Amygdala (tissue), 56 donors: ENCODE measurements at regions not wholly inside any gene's neighbourhood (a gene's known extent, or its start where the extent isn't known, plus 50 kb on each side); places are given as distances from the start of the nearest gene placed in this dataset.

Source experiments
- DNase-seq, 56 donors: peaks; one replicate each; lab custom pipeline; 2025; lab: John Stamatoyannopoulos, UW

DNA sequence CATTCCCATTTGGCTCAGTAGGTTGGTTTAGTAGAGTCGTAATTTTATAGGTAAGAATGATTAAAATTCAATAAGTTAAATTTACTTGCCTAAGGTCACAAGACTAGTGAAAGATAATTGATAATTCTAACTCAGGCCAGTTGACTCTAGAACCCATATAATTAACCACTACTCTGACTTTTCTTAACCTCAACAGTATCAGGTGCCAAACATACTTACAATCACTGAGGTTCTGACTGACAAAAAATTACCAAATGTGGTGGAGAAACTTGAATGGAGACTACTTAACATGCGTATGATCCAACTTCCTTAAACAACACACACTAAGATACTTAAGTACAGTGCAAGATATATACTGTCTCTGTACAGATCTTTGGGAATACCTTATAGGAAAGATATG is 667.3 kb upstream of the SORCS1 start:
- DNase-seq, result no peak

DNA sequence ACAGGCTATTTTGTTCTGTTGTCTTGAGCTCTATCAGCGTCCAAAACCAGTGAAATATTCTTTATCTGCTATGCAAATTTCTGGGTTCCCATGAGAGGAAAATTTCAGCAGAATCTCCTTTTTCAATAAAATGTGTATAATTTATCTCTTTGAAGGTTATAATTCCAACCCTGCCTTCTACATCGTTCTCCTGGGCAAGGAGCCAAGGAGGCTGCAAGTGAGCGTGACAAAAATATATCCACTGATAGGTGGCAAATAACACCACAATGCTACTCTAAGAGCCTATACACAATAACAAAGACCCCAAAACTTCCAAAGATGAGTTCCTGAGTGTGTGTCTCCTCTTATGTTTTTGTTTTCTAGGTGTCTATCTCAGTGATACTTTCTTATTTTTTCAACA is 664.7 kb upstream of the SORCS1 start:
- DNase-seq, result no peak

DNA sequence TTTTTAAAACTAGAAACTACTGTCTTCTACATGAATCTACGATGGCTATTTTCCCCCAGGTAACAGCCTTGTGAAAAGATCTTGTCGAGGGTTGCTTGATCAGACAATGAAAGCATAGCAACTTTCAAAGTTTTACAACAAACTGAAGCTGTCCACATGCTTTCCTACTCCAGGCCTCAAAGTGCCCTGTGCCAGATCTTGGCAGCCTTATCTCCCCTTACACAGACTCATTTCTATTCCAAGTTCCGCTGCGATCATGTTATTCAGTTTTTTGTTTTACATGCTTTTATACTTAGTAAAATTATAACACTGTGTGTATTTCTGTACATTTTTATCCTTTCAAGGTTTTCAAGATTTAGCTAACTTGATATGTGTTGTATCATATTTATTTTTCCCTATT is 661.7 kb upstream of the SORCS1 start:
- no peak for DNase-seq

DNA sequence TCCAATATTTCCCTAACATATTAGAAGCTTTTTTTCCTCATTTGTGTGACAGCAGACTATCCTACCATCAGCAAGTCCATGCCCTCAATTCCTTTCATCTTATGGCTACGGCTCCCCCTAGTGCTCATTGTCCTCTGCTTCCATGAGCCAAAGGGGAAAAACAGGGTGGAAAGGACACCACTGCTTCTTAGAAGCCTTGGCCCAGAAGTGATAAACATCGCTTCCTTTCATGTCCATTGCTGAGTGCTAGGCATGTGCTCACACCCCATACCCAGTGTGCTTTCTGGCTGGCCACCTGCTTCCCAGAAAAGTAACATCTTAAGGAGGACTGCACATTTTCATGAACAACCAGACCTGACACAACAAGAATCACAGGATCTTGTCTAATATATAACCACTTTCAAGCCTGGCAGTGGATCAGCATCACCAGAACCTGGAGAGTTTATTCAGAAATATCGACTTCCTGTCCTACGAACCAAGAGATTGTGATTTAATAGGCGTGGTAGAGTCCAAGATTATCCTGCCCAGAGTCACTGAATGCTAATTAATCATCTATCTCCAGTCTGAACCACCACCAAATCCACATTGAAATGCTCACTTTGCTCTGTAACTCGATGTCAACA is 650.5 kb upstream of the SORCS1 start:
- peak in 30 of 56 donors; percentile 0 to 68 (median 7) for DNase-seq

DNA sequence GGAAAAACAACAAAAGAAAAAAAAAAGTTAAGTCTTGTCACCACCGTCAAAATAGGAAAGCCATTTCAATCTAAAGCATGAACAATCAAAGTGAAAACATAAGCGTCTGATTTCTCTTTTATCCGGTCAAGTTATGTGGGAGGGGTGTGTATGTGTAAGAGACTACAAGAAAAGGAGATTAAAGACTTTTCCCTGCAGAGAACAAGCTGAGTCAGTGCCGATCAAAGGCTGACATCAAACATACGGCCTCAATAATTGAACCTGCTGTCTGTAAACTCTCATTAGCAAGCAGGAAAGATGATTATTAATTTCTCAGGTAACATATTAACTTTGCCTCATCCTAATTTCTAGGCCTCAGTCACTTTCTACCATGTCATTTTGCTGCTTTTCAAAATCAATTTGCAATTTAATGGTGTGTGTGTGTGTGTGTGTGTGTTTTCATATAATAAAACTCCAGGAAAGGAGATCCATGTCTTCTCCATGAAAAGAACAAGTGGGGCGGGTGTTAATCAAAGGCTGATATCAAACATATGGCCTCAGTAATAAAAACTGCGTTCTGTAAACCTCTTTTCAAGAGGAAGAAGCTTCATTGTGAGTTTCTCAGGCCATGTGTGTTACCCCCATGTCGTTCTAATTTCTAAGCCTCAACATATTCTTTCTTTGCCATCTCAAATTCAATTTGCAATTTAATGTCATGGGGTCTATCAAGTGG is 649.1 kb upstream of the SORCS1 start:
- DNase-seq, result no peak

DNA sequence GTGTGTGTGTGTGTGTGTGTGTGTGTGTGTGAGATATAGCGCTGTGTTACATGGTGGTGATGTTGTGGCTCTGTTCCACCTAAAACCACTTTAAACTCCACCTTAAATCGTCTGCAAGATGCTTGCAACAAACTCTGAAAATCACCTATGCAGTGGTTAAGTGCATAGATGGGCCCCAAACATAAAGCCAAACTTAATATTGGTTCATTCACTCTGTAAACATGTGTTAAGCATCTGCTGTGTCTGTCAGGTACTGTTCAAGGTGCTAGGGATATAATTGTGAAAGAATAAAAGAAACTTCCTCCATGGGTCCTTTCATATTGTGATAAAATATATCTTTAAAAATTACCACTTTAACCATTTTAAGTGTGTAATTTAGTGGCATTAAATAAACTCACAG is 645.4 kb upstream of the SORCS1 start:
- no peak for DNase-seq

DNA sequence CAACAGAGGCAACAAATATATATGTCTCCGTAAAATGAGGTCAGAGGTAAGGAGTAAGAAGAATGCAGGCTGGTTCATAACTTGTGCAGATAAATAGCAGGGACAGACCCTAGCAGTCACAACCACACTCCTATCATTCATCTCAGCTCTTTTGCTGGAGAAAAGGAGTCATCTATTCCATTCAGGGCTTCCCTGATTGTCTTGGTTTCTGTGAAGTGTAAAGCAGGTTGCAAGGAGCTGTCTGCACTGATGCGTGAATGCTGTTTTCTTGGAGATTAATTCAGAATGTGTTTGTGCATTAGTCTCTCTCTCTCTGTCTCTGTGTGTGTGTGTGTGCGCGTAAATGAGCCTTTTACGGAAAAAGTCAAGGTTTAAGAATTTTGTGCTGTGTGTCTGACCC is 643.3 kb upstream of the SORCS1 start:
- DNase-seq, result no peak

DNA sequence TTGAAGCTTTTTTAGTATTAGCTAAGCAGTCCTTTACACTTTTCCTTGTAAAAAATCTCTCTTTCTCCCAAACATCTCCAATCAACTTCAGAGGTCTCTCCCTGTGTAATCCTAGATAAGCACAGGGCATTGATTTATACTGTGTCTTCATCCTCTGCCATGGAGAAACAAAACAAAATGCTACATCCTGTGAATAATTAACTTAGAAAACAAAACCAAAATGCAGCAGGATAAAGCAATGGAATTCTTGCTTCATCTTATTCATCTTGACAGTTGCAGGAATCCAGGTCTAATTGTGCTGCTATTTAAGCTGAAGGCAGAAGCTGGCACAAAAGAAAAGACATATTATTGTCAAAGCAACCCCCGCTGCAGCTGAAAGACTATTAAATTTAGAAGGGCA is 641.5 kb upstream of the SORCS1 start:
- no peak for DNase-seq

DNA sequence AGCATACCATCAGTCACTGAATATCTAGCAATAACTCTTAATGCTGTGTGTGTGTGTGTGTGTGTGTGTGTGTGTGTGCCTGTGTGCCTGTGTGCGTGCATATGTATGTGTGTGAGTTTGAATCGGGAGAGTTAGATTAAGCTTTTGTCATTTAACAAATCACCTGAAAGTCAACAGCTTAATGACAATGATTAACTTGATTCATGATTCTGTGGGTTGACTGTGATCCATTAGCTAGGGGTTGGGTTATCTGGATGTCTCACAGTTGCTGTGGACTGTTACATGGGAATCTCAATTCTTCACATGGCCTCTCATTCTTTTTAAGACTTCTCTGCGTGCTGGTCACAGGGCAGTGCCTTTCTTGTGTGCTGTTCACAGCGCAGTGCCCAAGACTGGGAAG is 639.0 kb upstream of the SORCS1 start:
- DNase-seq, result no peak

DNA sequence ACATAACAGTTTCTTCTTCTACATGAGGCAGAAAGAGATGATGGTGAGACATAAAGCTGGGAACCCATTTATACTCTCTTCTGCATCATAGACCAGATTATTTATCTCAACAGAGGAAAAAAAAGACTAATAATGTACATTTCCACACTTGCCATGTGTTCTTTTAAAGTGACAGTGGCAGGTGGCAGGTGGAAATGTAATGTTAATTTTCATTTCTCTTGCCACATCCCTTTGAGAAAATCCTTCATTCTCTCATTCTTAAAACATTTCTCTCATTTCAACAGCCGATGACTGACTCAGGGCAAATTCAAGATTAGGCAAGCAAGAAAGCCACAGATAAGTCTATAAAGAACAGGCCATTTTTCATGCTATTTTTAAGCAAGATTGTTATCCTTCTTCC is 635.6 kb upstream of the SORCS1 start:
- DNase-seq, result no peak

DNA sequence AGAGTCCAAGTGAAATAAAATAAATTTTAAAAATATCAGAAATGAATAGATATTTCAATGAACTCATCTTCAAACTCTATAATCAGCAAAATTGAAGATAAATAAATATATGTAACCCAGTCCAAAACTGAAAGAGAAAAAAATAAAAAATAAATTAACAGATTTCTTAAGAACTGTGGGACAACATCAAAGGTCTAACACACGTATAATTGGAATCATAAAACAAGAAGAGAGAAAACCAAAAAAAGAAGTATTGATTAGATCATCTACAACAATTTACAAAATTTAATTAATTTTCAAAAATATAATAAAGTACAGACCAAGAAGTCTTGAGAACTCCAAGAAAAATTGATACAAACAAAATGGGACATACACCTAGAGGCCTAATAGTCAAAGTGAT is 625.8 kb upstream of the SORCS1 start:
- DNase-seq, result no peak

DNA sequence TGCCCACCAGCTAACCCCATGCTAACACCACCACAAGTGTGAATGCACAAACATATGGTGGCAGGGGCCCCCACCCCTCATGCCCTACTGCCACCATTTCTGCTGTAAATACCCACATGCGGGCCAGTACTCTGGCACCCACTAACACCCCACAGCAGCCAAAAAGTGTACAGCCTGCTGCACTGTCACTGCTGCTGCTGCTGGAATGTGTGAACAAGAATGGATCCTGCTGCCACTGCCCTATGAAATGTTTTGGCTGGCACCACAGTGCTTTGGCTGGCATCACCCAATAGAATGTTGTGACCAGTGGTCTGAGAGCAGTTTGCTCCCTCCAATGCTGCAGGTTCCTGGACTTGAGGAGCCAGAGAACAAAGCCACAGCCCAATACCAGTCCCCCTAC is 606.6 kb upstream of the SORCS1 start:
- DNase-seq, result no peak

DNA sequence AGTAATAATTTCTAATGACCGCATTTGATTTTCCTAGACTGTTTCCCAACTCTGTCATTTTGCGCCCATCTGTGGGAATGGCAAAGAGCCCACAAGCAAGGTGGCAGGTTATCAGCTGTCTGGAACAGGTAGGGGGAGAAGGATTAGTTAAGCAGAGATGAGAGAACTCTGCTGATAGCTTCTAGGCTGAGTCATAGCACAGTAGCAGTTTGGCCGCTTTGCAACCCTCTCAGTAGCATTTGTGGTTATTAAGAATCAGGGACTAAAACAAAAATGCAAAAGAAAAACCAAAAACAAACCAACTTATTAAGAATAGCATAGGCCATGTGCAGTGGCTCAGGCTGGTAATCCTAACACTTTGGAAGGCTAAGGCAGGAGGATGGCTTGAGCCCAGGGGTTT is 602.7 kb upstream of the SORCS1 start:
- DNase-seq, result no peak

DNA sequence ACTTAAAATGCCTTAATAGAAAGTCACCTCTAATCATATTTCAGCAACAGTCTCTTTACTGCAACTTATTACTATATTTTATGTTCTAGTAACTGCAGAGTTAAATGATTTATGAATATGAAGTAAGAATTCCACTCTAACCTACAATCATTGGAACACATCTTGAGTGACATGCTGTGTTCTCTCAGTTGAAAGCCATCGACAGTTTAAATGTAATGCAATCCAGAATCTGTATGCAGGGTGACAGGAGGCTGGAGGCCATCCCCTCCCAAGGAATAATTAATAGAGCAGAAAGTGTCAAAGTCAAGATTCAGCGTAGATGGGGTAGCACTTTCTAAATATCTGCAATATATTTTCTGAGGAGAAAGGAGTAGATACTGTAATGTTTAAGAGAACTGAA is 590.3 kb upstream of the SORCS1 start:
- no peak for DNase-seq

DNA sequence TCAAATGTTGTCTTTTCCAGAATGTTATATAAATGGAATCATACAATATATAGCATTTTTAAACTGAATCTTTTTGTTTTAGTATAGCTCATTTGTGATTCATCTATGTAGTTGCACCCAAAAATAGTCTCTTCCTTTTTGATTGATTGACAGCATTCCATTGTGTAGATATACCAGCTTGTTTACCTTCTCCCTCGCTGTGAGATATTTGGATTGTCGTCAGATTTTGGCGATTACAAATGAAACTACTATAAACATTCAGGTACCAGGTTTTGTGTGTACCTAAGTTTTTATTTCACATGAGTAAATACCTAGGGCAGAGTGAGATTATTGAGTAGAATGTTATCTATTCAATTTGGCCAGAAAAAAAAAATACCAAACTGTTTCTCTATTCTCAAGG is 584.7 kb upstream of the SORCS1 start:
- DNase-seq, result no peak

DNA sequence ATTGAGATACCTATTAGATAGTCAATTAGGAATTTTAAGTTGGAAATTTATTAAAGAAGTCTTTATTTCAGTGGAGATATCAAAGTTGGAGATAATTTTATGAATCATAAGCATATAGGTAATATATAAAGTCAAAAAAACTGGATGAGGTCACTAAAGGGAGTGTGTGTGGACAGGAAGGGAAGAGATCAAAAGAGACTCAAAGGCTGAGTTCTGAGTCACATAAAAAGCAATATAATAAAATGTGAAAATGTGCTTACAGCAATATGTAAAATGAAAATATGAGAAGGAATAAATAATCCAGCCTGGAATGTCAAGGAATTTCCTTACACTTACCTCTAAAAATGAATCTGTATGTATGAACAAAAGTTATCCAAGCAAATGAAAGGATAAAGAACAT is 583.3 kb upstream of the SORCS1 start:
- no peak for DNase-seq

DNA sequence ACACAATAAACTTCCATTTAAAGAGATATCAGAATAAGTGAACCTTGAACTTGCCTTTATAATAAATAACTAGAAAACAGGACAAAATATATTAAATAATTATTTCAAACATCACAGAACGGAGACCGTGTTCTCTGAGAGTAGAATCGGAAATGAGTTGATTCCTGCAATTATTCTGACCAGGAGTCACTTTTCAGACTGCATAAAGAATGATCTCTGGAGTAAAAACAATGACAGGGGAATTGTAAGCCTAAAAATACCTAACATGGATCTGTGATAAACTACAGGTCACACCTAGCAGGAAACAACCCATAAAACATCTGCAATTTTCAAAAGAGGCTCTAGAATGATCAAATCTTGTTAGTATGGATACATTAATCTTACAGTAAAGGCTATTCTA is 577.5 kb upstream of the SORCS1 start:
- DNase-seq, result no peak

DNA sequence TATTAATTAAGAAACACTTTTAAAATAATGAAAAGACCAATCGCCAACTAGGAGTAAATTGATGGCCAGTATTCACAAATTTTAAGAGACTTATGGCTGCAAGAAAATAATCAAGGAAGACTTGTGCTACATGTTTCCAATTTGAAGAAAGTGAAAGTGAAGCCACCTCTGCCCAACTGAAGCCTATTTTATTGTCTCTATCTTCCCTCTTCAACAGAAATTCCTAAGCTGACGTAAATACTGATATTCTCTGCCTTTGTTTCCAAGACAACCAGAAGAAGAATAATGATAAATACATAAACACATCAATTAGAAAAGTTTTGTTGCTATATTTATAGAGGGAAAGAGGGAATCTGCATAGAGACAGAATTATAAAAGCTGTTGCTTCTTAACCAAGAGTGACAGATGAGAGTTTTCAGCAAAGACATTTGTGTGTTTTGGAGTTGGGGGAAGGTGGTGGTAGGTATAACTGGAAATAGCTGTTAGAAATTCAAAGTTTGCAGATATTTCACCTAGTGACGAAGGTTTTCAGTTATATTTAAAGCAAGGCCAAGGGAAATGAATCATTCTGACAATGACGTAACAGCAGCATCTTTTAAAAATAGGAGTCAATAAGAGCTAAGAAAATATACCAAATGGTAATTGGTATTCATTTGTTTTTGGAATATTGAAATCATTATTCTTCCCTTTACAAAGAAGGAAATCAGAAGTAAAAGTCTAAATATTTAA is 576.6 kb upstream of the SORCS1 start:
- DNase-seq, result no peak

DNA sequence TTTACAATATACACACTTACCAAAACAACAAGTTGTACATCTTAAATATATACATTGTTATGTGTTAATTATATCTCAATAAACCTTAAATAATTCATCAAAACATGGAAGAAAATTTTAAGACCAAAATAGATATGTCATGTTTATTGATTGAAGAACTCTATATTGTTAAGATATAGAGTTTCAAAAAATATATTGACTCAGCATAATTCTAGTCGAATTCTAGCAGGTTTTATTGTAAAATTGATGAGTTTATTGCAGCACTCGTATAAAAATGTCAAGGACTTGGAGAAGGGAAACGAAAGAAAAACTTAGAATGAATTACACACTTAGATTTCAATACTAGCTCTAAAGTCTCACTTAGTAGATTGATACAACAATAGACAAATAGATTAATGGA is 575.4 kb upstream of the SORCS1 start:
- DNase-seq, result no peak

DNA sequence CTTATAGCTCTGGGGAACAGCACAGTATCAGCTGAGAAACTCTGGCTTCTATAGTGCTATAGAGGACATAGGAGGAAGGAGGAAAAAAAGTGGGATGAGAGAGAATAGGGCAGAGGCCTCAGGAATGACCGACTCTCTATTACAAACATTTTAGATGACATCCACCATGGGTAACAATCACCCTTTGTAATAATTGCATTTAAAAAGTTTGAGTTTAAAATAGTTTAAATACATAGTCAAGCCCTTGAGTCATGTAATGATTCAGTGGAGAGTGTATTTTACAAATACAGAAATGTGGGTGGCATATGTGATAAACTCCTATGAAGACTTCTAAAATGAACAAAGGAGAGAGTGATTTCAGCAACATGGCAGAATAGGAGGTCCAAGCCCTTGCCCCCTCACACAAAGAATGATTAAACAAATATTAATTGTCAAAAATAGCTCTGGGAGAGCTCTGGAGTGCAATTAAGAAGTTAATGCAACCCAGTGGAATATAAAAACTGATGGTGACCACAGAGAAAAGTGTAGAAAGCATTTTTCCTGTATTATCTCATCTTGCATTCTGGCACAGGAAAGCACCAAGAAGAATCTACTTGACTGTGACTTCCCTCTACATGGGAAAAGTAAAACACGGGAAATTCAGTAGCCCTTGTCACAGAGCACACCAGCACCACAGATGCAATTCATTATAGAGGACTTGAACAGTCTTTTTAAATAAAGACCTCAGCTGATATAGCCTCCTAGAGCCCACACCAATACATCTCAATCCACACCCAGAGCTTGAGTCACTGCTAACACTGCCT is 569.0 kb upstream of the SORCS1 start:
- DNase-seq, result no peak

DNA sequence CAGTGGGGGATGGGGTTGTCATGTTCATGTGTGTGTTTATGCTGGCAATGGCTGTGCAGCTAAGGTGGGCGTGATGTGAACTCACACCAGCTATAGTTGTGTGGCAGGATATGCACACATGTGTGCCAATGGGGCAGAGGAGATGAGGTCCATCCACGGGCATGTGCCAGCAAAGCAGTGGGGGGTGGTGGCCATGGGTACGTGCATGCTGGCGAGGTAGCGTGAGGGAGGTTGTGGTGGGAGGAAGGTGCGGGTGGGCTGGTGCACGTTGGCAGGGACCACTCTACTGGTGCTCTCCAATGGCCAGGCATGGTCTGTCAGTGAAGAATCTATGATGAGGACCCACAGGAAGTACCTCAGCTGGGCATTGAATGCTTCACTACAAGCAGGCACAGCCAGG is 567.5 kb upstream of the SORCS1 start:
- no peak for DNase-seq
